Upper lobe of left lung (tissue), 4 donors: ENCODE measurements at regions not wholly inside any gene's neighbourhood (a gene's known extent, or its start where the extent isn't known, plus 50 kb on each side); places are given as distances from the start of the nearest gene placed in this dataset.

Source experiments
- CTCF ChIP-seq, 6 experiments: fragments of 450-650 bp in 4 of 6; fragments of 200-600 bp in 2 of 6; sonication (generic) in 2 of 6; IDR thresholded peaks; one replicate each; pipeline ENCODE4 v1.5.1; 2016 to 2019; ENCODE audit warnings: antibody characterized with exemption in 6 of 6
- EP300 ChIP-seq, 4 donors: sonication (generic); formaldehyde crosslinking; IDR thresholded peaks; one replicate each; pipeline ENCODE4 v1.5.1; 2017; ENCODE audit warnings: antibody characterized with exemption in 4 of 4, control low read depth in 2 of 4

GRCh38 chr17:79154446-79154845, 79.8 kb downstream of the ENGASE start:
- no peak for TF ChIP-seq EP300 (IDR thresholded peaks at IDR 0.05)
- TF ChIP-seq CTCF (IDR thresholded peaks at IDR 0.05) = no peak
